Adrenal gland (tissue), 5 donors: ENCODE measurements at regions not wholly inside any gene's neighbourhood (a gene's known extent, or its start where the extent isn't known, plus 50 kb on each side); places are given as distances from the start of the nearest gene placed in this dataset.

Experiments used
- POLR2A ChIP-seq, 2 donors: fragments of 450-650 bp; IDR thresholded peaks; one replicate each; pipeline ENCODE4 v1.6.1; 2017; ENCODE audit warnings: antibody characterized with exemption in 2 of 2, mild to moderate bottlenecking in 2 of 2, moderate library complexity in 1 of 2
- TF ChIP-seq, protein P1 (sequence below), 6 experiments: fragments of 450-650 bp in 4 of 6; fragments of 200-600 bp in 2 of 6; sonication (generic) in 1 of 6; IDR thresholded peaks; 1 replicate in 5 of 6; 2 replicates in 1 of 6; pipeline versions ENCODE4 v1.5.1 to v1.8.0; 2016 to 2021; ENCODE audit warnings: antibody characterized with exemption in 6 of 6, mild to moderate bottlenecking in 2 of 6, moderate library complexity in 1 of 6
- donor health status: DM: no; HTN: no; CAD: no.

- TF ChIP-seq, protein P1, sequence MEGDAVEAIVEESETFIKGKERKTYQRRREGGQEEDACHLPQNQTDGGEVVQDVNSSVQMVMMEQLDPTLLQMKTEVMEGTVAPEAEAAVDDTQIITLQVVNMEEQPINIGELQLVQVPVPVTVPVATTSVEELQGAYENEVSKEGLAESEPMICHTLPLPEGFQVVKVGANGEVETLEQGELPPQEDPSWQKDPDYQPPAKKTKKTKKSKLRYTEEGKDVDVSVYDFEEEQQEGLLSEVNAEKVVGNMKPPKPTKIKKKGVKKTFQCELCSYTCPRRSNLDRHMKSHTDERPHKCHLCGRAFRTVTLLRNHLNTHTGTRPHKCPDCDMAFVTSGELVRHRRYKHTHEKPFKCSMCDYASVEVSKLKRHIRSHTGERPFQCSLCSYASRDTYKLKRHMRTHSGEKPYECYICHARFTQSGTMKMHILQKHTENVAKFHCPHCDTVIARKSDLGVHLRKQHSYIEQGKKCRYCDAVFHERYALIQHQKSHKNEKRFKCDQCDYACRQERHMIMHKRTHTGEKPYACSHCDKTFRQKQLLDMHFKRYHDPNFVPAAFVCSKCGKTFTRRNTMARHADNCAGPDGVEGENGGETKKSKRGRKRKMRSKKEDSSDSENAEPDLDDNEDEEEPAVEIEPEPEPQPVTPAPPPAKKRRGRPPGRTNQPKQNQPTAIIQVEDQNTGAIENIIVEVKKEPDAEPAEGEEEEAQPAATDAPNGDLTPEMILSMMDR (IDR thresholded peaks at IDR 0.05) = no peak
- TF ChIP-seq POLR2A (IDR thresholded peaks at IDR 0.05) = no peak
These were observed 178.0 kb upstream of the FN1 start for GRCh38 chr2:215613888-215614287.
